ENCODE measurements at regions not wholly inside any gene's neighbourhood (a gene's known extent, or its start where the extent isn't known, plus 50 kb on each side); places are given as distances from the start of the nearest gene placed in this dataset.

GRCh38 chr11:116538677-116539076 lies 234.1 kb downstream of the BUD13 start:
- TF ChIP-seq, protein P1, sequence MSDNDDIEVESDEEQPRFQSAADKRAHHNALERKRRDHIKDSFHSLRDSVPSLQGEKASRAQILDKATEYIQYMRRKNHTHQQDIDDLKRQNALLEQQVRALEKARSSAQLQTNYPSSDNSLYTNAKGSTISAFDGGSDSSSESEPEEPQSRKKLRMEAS (IDR thresholded peaks at IDR 0.05): no peak
- no peak for TF ChIP-seq CEBPB (IDR thresholded peaks at IDR 0.05)
- TF ChIP-seq, protein P2, sequence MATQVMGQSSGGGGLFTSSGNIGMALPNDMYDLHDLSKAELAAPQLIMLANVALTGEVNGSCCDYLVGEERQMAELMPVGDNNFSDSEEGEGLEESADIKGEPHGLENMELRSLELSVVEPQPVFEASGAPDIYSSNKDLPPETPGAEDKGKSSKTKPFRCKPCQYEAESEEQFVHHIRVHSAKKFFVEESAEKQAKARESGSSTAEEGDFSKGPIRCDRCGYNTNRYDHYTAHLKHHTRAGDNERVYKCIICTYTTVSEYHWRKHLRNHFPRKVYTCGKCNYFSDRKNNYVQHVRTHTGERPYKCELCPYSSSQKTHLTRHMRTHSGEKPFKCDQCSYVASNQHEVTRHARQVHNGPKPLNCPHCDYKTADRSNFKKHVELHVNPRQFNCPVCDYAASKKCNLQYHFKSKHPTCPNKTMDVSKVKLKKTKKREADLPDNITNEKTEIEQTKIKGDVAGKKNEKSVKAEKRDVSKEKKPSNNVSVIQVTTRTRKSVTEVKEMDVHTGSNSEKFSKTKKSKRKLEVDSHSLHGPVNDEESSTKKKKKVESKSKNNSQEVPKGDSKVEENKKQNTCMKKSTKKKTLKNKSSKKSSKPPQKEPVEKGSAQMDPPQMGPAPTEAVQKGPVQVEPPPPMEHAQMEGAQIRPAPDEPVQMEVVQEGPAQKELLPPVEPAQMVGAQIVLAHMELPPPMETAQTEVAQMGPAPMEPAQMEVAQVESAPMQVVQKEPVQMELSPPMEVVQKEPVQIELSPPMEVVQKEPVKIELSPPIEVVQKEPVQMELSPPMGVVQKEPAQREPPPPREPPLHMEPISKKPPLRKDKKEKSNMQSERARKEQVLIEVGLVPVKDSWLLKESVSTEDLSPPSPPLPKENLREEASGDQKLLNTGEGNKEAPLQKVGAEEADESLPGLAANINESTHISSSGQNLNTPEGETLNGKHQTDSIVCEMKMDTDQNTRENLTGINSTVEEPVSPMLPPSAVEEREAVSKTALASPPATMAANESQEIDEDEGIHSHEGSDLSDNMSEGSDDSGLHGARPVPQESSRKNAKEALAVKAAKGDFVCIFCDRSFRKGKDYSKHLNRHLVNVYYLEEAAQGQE (IDR thresholded peaks at IDR 0.05; ENCODE audit: low read depth): no peak
- TF ChIP-seq EP300 (IDR thresholded peaks at IDR 0.05; ENCODE audit: borderline replicate concordance): no peak
- no peak for TF ChIP-seq RAD21 (IDR thresholded peaks at IDR 0.05; ENCODE audit: low read depth)

Data from Ishikawa (cell line).